Hepatocyte (in vitro differentiated cells): ENCODE measurements at regions not wholly inside any gene's neighbourhood (a gene's known extent, or its start where the extent isn't known, plus 50 kb on each side); places are given as distances from the start of the nearest gene placed in this dataset.
"Not testable (repeated sequence)": the region's sequence is repeated elsewhere in the genome, so short reads cannot be mapped to it uniquely, and the experiment has no call there.

ENCODE experiments used
- DNase-seq: peaks from one replicate; pipeline ENCODE4 v3.0.0-alpha.2; 2016; ENCODE audit warnings: low spot score
- H2AFZ ChIP-seq: fragments of 200-600 bp; sonication (generic); 2 replicates; pipeline ENCODE4 v1.6.0; 2016; ENCODE audit warnings: antibody characterized with exemption, mild to moderate bottlenecking
- H3K27ac ChIP-seq: fragments of 200-600 bp; sonication (generic); 2 replicates; pipeline ENCODE4 v1.5.1; 2016; ENCODE audit warnings: mild to moderate bottlenecking
- H3K27me3 ChIP-seq: fragments of 200-600 bp; sonication (generic); 2 replicates; pipeline ENCODE4 v1.6.1; 2016
- H3K36me3 ChIP-seq: fragments of 200-600 bp; sonication (generic); replicated peaks from 2 replicates; pipeline ENCODE4 v1.5.1; 2016; ENCODE audit warnings: low read depth; ENCODE audit not compliant: insufficient read depth
- H3K4me1 ChIP-seq: fragments of 200-600 bp; sonication (generic); 2 replicates; pipeline ENCODE4 v1.5.1; 2016; ENCODE audit warnings: mild to moderate bottlenecking, moderate library complexity; ENCODE audit not compliant: insufficient read depth
- H3K4me2 ChIP-seq: fragments of 200-600 bp; sonication (generic); 2 replicates; pipeline ENCODE4 v1.6.0; 2016
- H3K4me3 ChIP-seq: fragments of 200-600 bp; sonication (generic); 2 replicates; pipeline ENCODE4 v1.5.1; 2016; ENCODE audit warnings: mild to moderate bottlenecking
- H3K79me2 ChIP-seq: fragments of 200-600 bp; sonication (generic); 2 replicates; pipeline ENCODE4 v1.6.0; 2017; ENCODE audit warnings: mild to moderate bottlenecking
- H3K9me2 ChIP-seq: fragments of 200-600 bp; sonication (generic); replicated peaks from 2 replicates; pipeline ENCODE4 v1.6.0; 2017; ENCODE audit warnings: mild to moderate bottlenecking; ENCODE audit not compliant: insufficient read depth
- H3K9me3 ChIP-seq: fragments of 200-600 bp; sonication (generic); 2 replicates; pipeline ENCODE4 v1.5.1; 2016; ENCODE audit warnings: low read depth, mild to moderate bottlenecking
- H4K20me1 ChIP-seq: fragments of 200-600 bp; sonication (generic); 2 replicates; pipeline ENCODE4 v1.6.0; 2016; ENCODE audit warnings: mild to moderate bottlenecking; ENCODE audit not compliant: insufficient read depth, poor library complexity, severe bottlenecking
- EZH2 ChIP-seq: fragments of 200-600 bp; sonication (generic); IDR thresholded peaks from 2 replicates; pipeline ENCODE4 v1.6.1; 2016; ENCODE audit warnings: antibody characterized with exemption, mild to moderate bottlenecking, borderline replicate concordance
- EZH2phosphoT487 ChIP-seq: fragments of 200-600 bp; sonication (generic); IDR thresholded peaks from one replicate; pipeline ENCODE4 v1.6.1; 2018; ENCODE audit warnings: antibody characterized with exemption, mild to moderate bottlenecking, low read depth, moderate library complexity; ENCODE audit not compliant: unreplicated experiment, severe bottlenecking
- WGBS: methylation state at CpG from one replicate; pipeline ENCODE4 v1.1.6; 2016; ENCODE audit warnings: low lambda C conversion rate; ENCODE audit errors: missing lambda C conversion rate; 5-methylcytosine and 5-hydroxymethylcytosine counted together
- TF ChIP-seq, protein P1 (sequence below): fragments of 200-600 bp; sonication (generic); IDR thresholded peaks from 2 replicates; pipeline ENCODE4 v1.5.1; 2016; ENCODE audit warnings: antibody characterized with exemption, mild to moderate bottlenecking; ENCODE audit not compliant: poor library complexity

DNA sequence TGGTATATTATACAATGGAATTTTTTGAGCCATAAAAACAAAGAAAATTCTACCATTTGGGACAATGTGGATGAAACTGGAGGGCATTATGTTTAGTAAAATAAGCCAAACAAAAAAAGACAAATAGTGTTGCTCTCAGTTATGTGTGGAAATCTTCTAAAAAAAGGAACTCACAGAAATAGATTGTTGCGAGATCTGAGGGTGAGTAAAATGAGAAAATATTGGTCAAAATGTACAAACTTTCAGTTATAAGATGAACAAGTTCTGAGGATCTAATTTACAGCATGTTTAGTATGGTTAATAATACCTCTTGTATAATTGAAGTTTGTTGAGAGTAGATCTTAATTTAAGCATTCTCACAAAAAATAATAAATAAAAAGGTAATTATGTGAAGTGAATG, 291.2 kb downstream of the KIF20B start:
- WGBS: 97% methylated on average over 1 of the region's 1 CpG
- H3K79me2 ChIP-seq: no peaks in the 10 kb centered on the region
- no peaks in the 10 kb centered on the region for H4K20me1 ChIP-seq
- H2AFZ ChIP-seq: no peak overlapping the region
- H3K27ac ChIP-seq: no peak overlapping the region
- H3K9me2 ChIP-seq: no peaks in the 10 kb centered on the region
- TF ChIP-seq, protein P1, sequence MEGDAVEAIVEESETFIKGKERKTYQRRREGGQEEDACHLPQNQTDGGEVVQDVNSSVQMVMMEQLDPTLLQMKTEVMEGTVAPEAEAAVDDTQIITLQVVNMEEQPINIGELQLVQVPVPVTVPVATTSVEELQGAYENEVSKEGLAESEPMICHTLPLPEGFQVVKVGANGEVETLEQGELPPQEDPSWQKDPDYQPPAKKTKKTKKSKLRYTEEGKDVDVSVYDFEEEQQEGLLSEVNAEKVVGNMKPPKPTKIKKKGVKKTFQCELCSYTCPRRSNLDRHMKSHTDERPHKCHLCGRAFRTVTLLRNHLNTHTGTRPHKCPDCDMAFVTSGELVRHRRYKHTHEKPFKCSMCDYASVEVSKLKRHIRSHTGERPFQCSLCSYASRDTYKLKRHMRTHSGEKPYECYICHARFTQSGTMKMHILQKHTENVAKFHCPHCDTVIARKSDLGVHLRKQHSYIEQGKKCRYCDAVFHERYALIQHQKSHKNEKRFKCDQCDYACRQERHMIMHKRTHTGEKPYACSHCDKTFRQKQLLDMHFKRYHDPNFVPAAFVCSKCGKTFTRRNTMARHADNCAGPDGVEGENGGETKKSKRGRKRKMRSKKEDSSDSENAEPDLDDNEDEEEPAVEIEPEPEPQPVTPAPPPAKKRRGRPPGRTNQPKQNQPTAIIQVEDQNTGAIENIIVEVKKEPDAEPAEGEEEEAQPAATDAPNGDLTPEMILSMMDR: no peak
- TF ChIP-seq EZH2: no peak
- no peak for TF ChIP-seq EZH2phosphoT487
- H3K4me3 ChIP-seq: no peak overlapping the region
- H3K4me1 ChIP-seq: no peaks in the 10 kb centered on the region
- H3K9me3 ChIP-seq: no peaks in the 10 kb centered on the region
- H3K4me2 ChIP-seq: no peak overlapping the region
- H3K36me3 ChIP-seq: no peaks in the 10 kb centered on the region
- no peak for DNase-seq
- no peaks in the 10 kb centered on the region for H3K27me3 ChIP-seq

DNA sequence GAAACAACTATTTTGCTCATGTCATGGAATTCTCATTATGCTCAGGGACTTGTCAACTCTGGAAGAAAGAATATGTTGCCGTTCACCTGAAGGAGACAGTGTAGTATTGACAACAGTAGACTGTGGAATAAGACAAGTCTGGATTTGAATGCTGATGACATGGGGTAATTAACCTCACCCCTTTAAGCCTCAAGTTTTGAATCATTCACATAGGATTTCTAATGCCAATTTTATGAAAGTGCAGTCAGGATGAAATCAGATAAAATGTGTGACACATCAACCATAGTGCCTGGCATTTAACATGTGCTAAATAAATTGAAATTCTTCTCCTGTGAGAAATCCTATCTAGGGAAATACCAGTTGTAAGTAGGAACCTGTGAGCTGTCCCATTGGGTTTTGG, 305.8 kb downstream of the KIF20B start:
- no peaks in the 10 kb centered on the region for H3K27me3 ChIP-seq
- no peak overlapping the region for H2AFZ ChIP-seq
- no peaks in the 10 kb centered on the region for H4K20me1 ChIP-seq
- 86% methylated on average over 1 of the region's 1 CpG for WGBS
- TF ChIP-seq EZH2phosphoT487 (no peak), EZH2 (no peak)
- TF ChIP-seq, protein P1: no peak
- H3K36me3 ChIP-seq: no peaks in the 10 kb centered on the region
- no peak overlapping the region for H3K4me2 ChIP-seq
- no peak overlapping the region for H3K27ac ChIP-seq
- no peak for DNase-seq
- H3K79me2 ChIP-seq: no peaks in the 10 kb centered on the region
- H3K9me2 ChIP-seq: no peaks in the 10 kb centered on the region
- H3K9me3 ChIP-seq: no peaks in the 10 kb centered on the region
- H3K4me3 ChIP-seq: no peak overlapping the region
- H3K4me1 ChIP-seq: no peaks in the 10 kb centered on the region

DNA sequence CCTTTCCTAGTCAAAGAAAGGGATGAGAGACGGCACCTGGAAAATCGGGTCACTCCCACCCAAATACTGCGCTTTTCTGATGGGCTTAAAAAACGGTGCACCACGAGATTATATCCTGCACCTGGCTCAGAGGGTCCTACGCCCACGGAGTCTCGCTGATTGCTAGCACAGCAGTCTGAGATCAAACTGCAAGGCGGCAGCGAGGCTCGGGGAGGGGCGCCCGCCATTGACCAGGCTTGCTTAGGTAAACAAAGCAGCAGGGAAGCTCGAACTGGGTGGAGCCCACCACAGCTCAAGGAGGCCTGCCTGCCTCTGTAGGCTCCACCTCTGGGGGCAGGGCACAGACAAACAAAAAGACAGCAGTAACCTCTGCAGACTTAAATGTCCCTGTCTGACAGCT, 309.9 kb downstream of the KIF20B start:
- H3K4me2 ChIP-seq, H3K4me3 ChIP-seq, H2AFZ ChIP-seq, H3K36me3 ChIP-seq, H3K27ac ChIP-seq, H3K9me3 ChIP-seq, H3K4me1 ChIP-seq, H3K27me3 ChIP-seq, H4K20me1 ChIP-seq, DNase-seq, H3K9me2 ChIP-seq, H3K79me2 ChIP-seq: not testable (repeated sequence)
- 58% methylated on average over 14 of the region's 14 CpGs for WGBS

DNA sequence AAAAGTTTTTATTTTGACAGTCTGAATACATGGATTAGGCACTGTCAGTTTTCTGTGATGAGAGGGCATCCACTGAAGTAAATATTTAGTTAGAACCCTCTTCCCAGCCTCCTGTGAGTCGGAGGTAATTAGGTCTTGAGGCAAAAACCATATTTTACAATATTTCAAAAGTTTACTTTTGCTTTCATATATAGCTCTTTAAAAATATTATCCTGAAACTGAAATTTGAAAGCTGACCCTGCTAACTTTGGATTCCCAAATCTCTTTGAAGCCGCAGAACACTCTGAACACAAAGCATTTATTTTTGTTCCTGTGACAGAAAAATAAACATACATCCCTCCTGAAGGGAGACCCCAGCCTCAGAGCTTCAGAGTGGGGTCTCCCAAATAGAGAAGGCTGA, 317.4 kb downstream of the KIF20B start:
- no peaks in the 10 kb centered on the region for H3K36me3 ChIP-seq
- no peak for DNase-seq
- no peaks in the 10 kb centered on the region for H3K9me2 ChIP-seq
- no peaks in the 10 kb centered on the region for H3K9me3 ChIP-seq
- H3K27me3 ChIP-seq: no peaks in the 10 kb centered on the region
- no peak overlapping the region for H2AFZ ChIP-seq
- no peak overlapping the region for H3K27ac ChIP-seq
- no peaks in the 10 kb centered on the region for H3K4me1 ChIP-seq
- no peak overlapping the region for H3K4me2 ChIP-seq
- no peaks in the 10 kb centered on the region for H4K20me1 ChIP-seq
- WGBS: 70% methylated on average over 2 of the region's 2 CpGs
- no peaks in the 10 kb centered on the region for H3K79me2 ChIP-seq
- TF ChIP-seq, protein P1: no peak
- no peak for TF ChIP-seq EZH2phosphoT487
- no peak for TF ChIP-seq EZH2
- H3K4me3 ChIP-seq: no peak overlapping the region
